Peyer's patch (tissue), 4 donors: ENCODE measurements at regions not wholly inside any gene's neighbourhood (a gene's known extent, or its start where the extent isn't known, plus 50 kb on each side); places are given as distances from the start of the nearest gene placed in this dataset.

Source experiments
- DNase-seq, 3 donors: peaks; one replicate each; pipeline ENCODE4 v3.0.0-alpha.2; 2017 to 2019
- H3K27ac ChIP-seq, 4 donors: fragments of 200-600 bp; sonication (generic); one replicate each; pipeline ENCODE4 v1.5.1; 2016 to 2019
- H3K27me3 ChIP-seq, 2 donors: fragments of 200-600 bp; sonication (generic); one replicate each; pipeline ENCODE4 v1.5.1; 2019
- H3K36me3 ChIP-seq, 3 donors: fragments of 200-600 bp; sonication (generic); one replicate each; pipeline ENCODE4 v1.5.1; 2016 to 2019
- H3K4me1 ChIP-seq, 4 donors: fragments of 200-600 bp; sonication (generic); one replicate each; pipeline ENCODE4 v1.5.1; 2016 to 2019
- H3K4me3 ChIP-seq, 4 donors: fragments of 200-600 bp; sonication (generic); 1 replicate in 3 of 4; 2 replicates in 1 of 4; pipeline ENCODE4 v1.5.1; 2016 to 2019; ENCODE audit warnings: mild to moderate bottlenecking in 1 of 4
- H3K9me3 ChIP-seq, 4 donors: fragments of 200-600 bp; sonication (generic); one replicate each; pipeline ENCODE4 v1.5.1; 2016 to 2019; ENCODE audit warnings: mild to moderate bottlenecking in 1 of 4
- POLR2A ChIP-seq, 2 donors: fragments of 450-650 bp; IDR thresholded peaks; one replicate each; pipeline ENCODE4 v1.5.1; 2017; ENCODE audit warnings: antibody characterized with exemption in 2 of 2, mild to moderate bottlenecking in 2 of 2, moderate library complexity in 2 of 2
- TF ChIP-seq, protein P1 (sequence below), 6 experiments: fragments of 450-650 bp in 4 of 6; fragments of 200-600 bp in 2 of 6; sonication (generic) in 1 of 6; IDR thresholded peaks; one replicate each; pipeline ENCODE4 v1.5.1; 2017 to 2019; ENCODE audit warnings: antibody characterized with exemption in 6 of 6, mild to moderate bottlenecking in 3 of 6, moderate library complexity in 1 of 6

- Histone ChIP-seq H3K27me3 (no peaks in the 10 kb centered on the region), H3K4me1 (no peaks in the 10 kb centered on the region), H3K9me3 (no peaks in the 10 kb centered on the region), H3K4me3 (no peak overlapping the region), H3K27ac (no peak overlapping the region), H3K36me3 (no peaks in the 10 kb centered on the region)
- TF ChIP-seq, protein P1, sequence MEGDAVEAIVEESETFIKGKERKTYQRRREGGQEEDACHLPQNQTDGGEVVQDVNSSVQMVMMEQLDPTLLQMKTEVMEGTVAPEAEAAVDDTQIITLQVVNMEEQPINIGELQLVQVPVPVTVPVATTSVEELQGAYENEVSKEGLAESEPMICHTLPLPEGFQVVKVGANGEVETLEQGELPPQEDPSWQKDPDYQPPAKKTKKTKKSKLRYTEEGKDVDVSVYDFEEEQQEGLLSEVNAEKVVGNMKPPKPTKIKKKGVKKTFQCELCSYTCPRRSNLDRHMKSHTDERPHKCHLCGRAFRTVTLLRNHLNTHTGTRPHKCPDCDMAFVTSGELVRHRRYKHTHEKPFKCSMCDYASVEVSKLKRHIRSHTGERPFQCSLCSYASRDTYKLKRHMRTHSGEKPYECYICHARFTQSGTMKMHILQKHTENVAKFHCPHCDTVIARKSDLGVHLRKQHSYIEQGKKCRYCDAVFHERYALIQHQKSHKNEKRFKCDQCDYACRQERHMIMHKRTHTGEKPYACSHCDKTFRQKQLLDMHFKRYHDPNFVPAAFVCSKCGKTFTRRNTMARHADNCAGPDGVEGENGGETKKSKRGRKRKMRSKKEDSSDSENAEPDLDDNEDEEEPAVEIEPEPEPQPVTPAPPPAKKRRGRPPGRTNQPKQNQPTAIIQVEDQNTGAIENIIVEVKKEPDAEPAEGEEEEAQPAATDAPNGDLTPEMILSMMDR (IDR thresholded peaks at IDR 0.05), result no peak
- TF ChIP-seq POLR2A (IDR thresholded peaks at IDR 0.05), result no peak
- no peak for DNase-seq
Observed at GRCh38 chr9:109597496-109597895, 99.4 kb upstream of the PTPN3 start.

DNA sequence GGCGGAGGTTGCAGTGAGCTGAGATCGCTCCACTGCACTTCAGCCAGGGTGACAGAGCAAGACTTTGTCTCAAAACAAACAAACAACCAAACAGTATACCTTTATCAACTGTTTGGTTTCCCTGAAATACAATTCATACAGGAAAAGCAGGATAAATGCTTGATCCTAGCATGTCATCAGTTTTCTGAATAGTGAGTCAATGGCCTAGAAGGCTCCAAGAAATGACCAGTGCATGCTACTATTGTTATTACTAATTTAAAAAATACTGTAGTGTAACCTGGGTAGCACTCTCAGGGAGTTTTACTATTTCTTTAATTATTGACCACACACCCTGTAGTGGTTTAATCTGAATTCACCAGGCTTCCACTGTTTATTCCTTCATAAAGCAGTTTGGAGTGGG lies 101.0 kb upstream of the PTPN3 start:
- DNase-seq, result no peak
- no peak overlapping the region for H3K4me3 ChIP-seq
- no peaks in the 10 kb centered on the region for H3K36me3 ChIP-seq
- no peaks in the 10 kb centered on the region for H3K9me3 ChIP-seq
- H3K4me1 ChIP-seq, result no peaks in the 10 kb centered on the region
- no peaks in the 10 kb centered on the region for H3K27me3 ChIP-seq
- no peak overlapping the region for H3K27ac ChIP-seq
- TF ChIP-seq, protein P1 (IDR thresholded peaks at IDR 0.05), result no peak
- no peak for TF ChIP-seq POLR2A (IDR thresholded peaks at IDR 0.05)

DNA sequence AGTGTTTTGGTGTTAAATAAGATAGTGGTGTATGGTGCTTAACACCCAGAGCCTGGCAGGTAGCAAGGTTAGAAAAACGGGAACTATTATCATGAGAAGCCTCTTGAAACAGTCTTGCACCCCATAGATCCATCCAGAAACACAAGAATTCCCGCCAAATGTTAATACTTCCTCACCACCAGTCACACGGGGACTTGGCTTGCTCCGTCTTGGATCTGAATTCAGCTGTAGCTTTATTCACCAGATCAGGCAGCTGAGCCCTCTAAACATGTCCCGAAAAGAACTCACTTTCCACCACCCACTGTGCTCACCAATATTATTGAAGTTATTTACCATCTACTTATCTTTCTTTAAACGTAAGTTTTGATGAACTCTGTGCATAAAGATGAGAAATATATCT lies 101.6 kb upstream of the PTPN3 start:
- Histone ChIP-seq H3K27me3 (no peaks in the 10 kb centered on the region), H3K4me1 (no peaks in the 10 kb centered on the region), H3K36me3 (no peaks in the 10 kb centered on the region), H3K4me3 (no peak overlapping the region), H3K9me3 (no peaks in the 10 kb centered on the region), H3K27ac (no peak overlapping the region)
- DNase-seq, result no peak
- TF ChIP-seq POLR2A (IDR thresholded peaks at IDR 0.05), result no peak
- TF ChIP-seq, protein P1 (IDR thresholded peaks at IDR 0.05), result no peak

DNA sequence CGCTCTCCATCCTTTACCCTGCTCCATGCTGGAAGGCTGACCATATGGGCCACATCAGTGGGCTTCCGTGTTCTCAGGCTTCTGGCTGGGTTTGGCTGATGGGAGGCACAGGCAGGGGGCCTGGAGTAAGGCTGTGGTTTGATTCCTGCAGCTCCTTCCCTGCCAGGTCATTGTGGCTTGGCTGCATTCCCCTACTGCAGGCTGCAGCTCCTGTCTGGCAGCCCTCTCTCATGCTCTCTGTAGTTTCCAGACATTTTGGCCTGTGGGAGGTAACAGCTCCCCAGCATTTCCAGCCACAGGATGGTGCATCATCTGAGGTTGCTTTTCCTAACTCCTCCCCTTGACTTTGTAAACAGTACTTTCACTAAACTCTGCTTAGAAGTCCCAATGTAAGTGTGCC lies 102.0 kb upstream of the PTPN3 start:
- Histone ChIP-seq H3K9me3 (no peaks in the 10 kb centered on the region), H3K4me1 (no peaks in the 10 kb centered on the region), H3K36me3 (no peaks in the 10 kb centered on the region), H3K27me3 (no peaks in the 10 kb centered on the region), H3K27ac (no peak overlapping the region), H3K4me3 (no peak overlapping the region)
- TF ChIP-seq, protein P1 (IDR thresholded peaks at IDR 0.05), result no peak
- no peak for TF ChIP-seq POLR2A (IDR thresholded peaks at IDR 0.05)
- DNase-seq, result no peak

DNA sequence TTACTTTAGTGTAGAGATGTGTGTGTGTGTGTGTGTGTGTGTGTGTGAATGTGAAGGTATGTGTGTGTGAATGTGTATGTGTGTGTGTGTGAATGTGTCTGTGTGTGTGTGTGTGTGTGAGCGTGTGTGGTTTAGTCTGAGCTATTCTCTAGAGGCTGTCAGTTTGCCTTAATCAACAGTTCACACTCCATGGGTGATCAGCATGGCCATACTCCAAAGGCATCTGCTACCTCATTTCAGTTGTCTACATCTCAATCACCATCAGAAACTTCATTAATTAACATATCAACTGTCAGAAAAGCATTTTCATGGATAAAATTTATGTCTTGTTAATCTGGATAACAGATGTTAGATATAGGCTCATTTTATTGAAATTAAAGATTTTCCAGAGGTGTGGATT lies 103.1 kb upstream of the PTPN3 start:
- DNase-seq, result no peak
- H3K27ac ChIP-seq, result no peak overlapping the region
- no peaks in the 10 kb centered on the region for H3K9me3 ChIP-seq
- no peaks in the 10 kb centered on the region for H3K36me3 ChIP-seq
- H3K4me1 ChIP-seq, result no peaks in the 10 kb centered on the region
- no peaks in the 10 kb centered on the region for H3K27me3 ChIP-seq
- no peak overlapping the region for H3K4me3 ChIP-seq
- TF ChIP-seq, protein P1 (IDR thresholded peaks at IDR 0.05), result no peak
- TF ChIP-seq POLR2A (IDR thresholded peaks at IDR 0.05), result no peak

- H3K27ac ChIP-seq, result no peak overlapping the region
- no peaks in the 10 kb centered on the region for H3K9me3 ChIP-seq
- no peaks in the 10 kb centered on the region for H3K36me3 ChIP-seq
- DNase-seq, result no peak
- H3K4me1 ChIP-seq, result no peaks in the 10 kb centered on the region
- TF ChIP-seq POLR2A (IDR thresholded peaks at IDR 0.05), result no peak
- TF ChIP-seq, protein P1 (IDR thresholded peaks at IDR 0.05), result no peak
- H3K4me3 ChIP-seq, result no peak overlapping the region
- H3K27me3 ChIP-seq, result no peaks in the 10 kb centered on the region
Observed at GRCh38 chr9:109602987-109603386, 104.9 kb upstream of the PTPN3 start.
